Heart left ventricle (tissue), 13 donors: ENCODE measurements at regions not wholly inside any gene's neighbourhood (a gene's known extent, or its start where the extent isn't known, plus 50 kb on each side); places are given as distances from the start of the nearest gene placed in this dataset.

Experiments used
- POLR2A ChIP-seq, 2 donors: fragments of 450-650 bp; IDR thresholded peaks; one replicate each; pipeline ENCODE4 v1.6.1; 2017; ENCODE audit warnings: antibody characterized with exemption in 2 of 2, mild to moderate bottlenecking in 2 of 2, moderate library complexity in 2 of 2
- TF ChIP-seq, protein P1 (sequence below), 12 donors: fragments of 200-600 bp; sonication (generic) in 4 of 12; IDR thresholded peaks; one replicate each; pipeline versions ENCODE4 v1.5.0 to v1.8.0; 2018 to 2022; ENCODE audit warnings: antibody characterized with exemption in 12 of 12, mild to moderate bottlenecking in 5 of 12
- donor health status: ischemic (EF 13 %, LVEDD 7.1; RV severe dilation, severe dysfunction).
- donor health status: DM: no; HTN: yes; CAD: no.
- donor health status: DM: no; HTN: no; CAD: no.
- donor health status: ischemic (EF 25% LVEDD 6.9; RV normal size, moderate dysfunction).
- donor health status: ischemic (EF 25% LVEDD 5.7; RV mildly dilated, moderate dysfunction).
- donor health status: ischemic (EF 35%, LVEDD 5.7; RV mildly dilated, moderate dysfunction).
- donor health status: nonischemic (EF 11% LVEDD 7.7; RV severe dilation, severe dysfunction).
- donor health status: DM: yes; HTN: yes; CAD: no.
- donor health status: PGD.
- donor health status: ischemic (EF 29% LVEDD 5.4; RV normal size, mild dysfunction).
- donor health status: nonischemic (EF 23%, LVEDD 6.1; RV moderate dilation, normal function).

DNA sequence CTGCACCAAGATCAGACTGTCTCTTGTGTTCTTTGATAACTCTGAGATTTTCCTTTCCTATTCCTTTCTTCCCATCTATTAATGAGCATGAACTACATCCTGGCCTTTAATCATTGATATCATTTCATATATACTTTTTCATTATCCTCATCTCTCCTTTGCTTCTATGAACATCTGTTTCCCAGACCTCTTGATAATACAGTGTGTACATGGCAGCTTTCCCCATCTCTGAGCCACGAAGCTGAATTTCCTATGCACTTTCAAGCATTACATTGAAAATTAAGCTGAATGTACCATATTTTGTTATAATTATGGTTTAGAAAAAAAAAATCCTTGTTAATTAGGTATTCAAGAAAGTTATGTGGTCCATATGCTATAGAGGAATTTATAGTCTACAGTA lies 60.9 kb upstream of the CREB5 start:
- TF ChIP-seq, protein P1, sequence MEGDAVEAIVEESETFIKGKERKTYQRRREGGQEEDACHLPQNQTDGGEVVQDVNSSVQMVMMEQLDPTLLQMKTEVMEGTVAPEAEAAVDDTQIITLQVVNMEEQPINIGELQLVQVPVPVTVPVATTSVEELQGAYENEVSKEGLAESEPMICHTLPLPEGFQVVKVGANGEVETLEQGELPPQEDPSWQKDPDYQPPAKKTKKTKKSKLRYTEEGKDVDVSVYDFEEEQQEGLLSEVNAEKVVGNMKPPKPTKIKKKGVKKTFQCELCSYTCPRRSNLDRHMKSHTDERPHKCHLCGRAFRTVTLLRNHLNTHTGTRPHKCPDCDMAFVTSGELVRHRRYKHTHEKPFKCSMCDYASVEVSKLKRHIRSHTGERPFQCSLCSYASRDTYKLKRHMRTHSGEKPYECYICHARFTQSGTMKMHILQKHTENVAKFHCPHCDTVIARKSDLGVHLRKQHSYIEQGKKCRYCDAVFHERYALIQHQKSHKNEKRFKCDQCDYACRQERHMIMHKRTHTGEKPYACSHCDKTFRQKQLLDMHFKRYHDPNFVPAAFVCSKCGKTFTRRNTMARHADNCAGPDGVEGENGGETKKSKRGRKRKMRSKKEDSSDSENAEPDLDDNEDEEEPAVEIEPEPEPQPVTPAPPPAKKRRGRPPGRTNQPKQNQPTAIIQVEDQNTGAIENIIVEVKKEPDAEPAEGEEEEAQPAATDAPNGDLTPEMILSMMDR (IDR thresholded peaks at IDR 0.05) = no peak
- no peak for TF ChIP-seq POLR2A (IDR thresholded peaks at IDR 0.05)
